Endodermal cell (in vitro differentiated cells): ENCODE measurements at regions not wholly inside any gene's neighbourhood (a gene's known extent, or its start where the extent isn't known, plus 50 kb on each side); places are given as distances from the start of the nearest gene placed in this dataset.
A peak's percentile ranks its signal among the peaks of the same experiment; 100 is the strongest.

Experiments used
- DNase-seq: peaks from one replicate; pipeline ENCODE4 v3.0.0-alpha.2; 2017
- H3K27ac ChIP-seq: 2 replicates; pipeline ENCODE4 v1.5.1; 2013; ENCODE audit warnings: mild to moderate bottlenecking, low read depth, low read length, moderate library complexity
- H3K27me3 ChIP-seq: 2 replicates; pipeline ENCODE4 v1.6.1; 2013; ENCODE audit warnings: mild to moderate bottlenecking, low read length, moderate library complexity; ENCODE audit not compliant: insufficient read depth, control insufficient read depth, poor library complexity, severe bottlenecking
- H3K36me3 ChIP-seq: 2 replicates; pipeline ENCODE4 v1.7.0; 2013; ENCODE audit warnings: mild to moderate bottlenecking, low read length, moderate library complexity; ENCODE audit not compliant: control insufficient read depth, insufficient read depth
- H3K4me1 ChIP-seq: one replicate; pipeline ENCODE4 v1.7.0; 2013; ENCODE audit warnings: low read length; ENCODE audit not compliant: control insufficient read depth, insufficient read depth
- H3K4me3 ChIP-seq: 2 replicates; pipeline ENCODE4 v1.5.1; 2013; ENCODE audit warnings: mild to moderate bottlenecking, low read length, moderate library complexity
- H3K9ac ChIP-seq: 2 replicates; pipeline ENCODE4 v1.6.1; 2013; ENCODE audit warnings: mild to moderate bottlenecking, low read length, moderate library complexity; ENCODE audit not compliant: poor library complexity, severe bottlenecking; ENCODE audit errors: extremely low read depth
- H3K9me3 ChIP-seq: 2 replicates; pipeline ENCODE4 v1.6.1; 2013; ENCODE audit warnings: mild to moderate bottlenecking, low read length, moderate library complexity; ENCODE audit not compliant: control insufficient read depth
- H3K27ac Mint-ChIP-seq: 2 replicates; pipeline ENCODE4 v1.8.0; 2020; ENCODE audit warnings: mixed read lengths
- H3K27me3 Mint-ChIP-seq: 2 replicates; pipeline ENCODE4 v1.8.0; 2021; ENCODE audit warnings: mild to moderate bottlenecking, mixed read lengths; ENCODE audit not compliant: insufficient read depth
- H3K36me3 Mint-ChIP-seq: 2 replicates; pipeline ENCODE4 v1.8.0; 2020; ENCODE audit warnings: low read depth, mixed read lengths
- H3K4me1 Mint-ChIP-seq: 2 replicates; pipeline ENCODE4 v1.8.0; 2020; ENCODE audit warnings: mixed read lengths
- H3K4me3 Mint-ChIP-seq: 2 replicates; pipeline ENCODE4 v1.8.0; 2020; ENCODE audit warnings: mild to moderate bottlenecking, moderate library complexity, mixed read lengths
- H3K9me3 Mint-ChIP-seq: 2 replicates; pipeline ENCODE4 v1.8.0; 2020; ENCODE audit warnings: mild to moderate bottlenecking, mixed read lengths
- WGBS, 2 experiments: methylation state at CpG; one replicate each; pipeline versions ENCODE4 v1.1.5 to v1.1.7; 2013; ENCODE audit warnings: missing lambda C conversion rate in 2 of 2, mixed read lengths in 1 of 2; ENCODE audit not compliant: insufficient coverage in 1 of 2, insufficient read length in 1 of 2; 5-methylcytosine and 5-hydroxymethylcytosine counted together
- TF ChIP-seq, protein P1 (sequence below): fragments of 200-600 bp; sonication (generic); conservative IDR thresholded peaks from 2 replicates; pipeline ENCODE4 v1.5.0; 2021; ENCODE audit warnings: antibody characterized with exemption, mild to moderate bottlenecking

DNA sequence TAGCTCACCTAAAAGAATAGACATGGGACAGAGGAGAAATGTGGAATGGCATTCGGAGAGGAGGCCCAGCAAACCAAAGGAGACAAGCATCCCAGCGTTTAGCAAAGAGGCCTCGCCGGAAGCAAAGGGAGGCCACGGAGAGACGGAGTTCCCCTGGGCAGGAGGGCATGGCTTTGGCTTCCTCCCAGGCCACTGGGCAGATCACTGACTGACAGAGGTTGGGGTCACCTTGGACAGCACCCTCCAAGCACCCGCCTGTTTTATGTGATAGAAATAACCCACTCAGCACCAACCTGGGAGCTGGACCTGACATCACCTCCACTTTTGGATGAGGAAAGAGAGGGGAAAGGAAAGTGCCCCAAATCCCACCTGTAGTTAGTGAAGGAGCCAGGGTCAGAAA, 434.1 kb downstream of the BRD1 start:
- WGBS, 2 experiments: 87 to 92% methylated on average over 4 to 7 of the region's 7 CpGs
- Histone ChIP-seq H3K4me1 (no peaks in the 10 kb centered on the region), H3K27ac (no peak overlapping the region), H3K36me3 (no peaks in the 10 kb centered on the region), H3K9ac (no peak overlapping the region), H3K9me3 (no peaks in the 10 kb centered on the region), H3K27me3 (no peaks in the 10 kb centered on the region), H3K4me3 (no peak overlapping the region)
- no peak overlapping the region for H3K4me3 Mint-ChIP-seq
- DNase-seq: peak; percentile 33
- H3K36me3 Mint-ChIP-seq: no peaks in the 10 kb centered on the region
- no peaks in the 10 kb centered on the region for H3K27me3 Mint-ChIP-seq
- no peak overlapping the region for H3K27ac Mint-ChIP-seq
- peaks cover 2% of the 10 kb centered on the region for H3K9me3 Mint-ChIP-seq
- TF ChIP-seq, protein P1, sequence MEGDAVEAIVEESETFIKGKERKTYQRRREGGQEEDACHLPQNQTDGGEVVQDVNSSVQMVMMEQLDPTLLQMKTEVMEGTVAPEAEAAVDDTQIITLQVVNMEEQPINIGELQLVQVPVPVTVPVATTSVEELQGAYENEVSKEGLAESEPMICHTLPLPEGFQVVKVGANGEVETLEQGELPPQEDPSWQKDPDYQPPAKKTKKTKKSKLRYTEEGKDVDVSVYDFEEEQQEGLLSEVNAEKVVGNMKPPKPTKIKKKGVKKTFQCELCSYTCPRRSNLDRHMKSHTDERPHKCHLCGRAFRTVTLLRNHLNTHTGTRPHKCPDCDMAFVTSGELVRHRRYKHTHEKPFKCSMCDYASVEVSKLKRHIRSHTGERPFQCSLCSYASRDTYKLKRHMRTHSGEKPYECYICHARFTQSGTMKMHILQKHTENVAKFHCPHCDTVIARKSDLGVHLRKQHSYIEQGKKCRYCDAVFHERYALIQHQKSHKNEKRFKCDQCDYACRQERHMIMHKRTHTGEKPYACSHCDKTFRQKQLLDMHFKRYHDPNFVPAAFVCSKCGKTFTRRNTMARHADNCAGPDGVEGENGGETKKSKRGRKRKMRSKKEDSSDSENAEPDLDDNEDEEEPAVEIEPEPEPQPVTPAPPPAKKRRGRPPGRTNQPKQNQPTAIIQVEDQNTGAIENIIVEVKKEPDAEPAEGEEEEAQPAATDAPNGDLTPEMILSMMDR: no peak
- no peaks in the 10 kb centered on the region for H3K4me1 Mint-ChIP-seq

DNA sequence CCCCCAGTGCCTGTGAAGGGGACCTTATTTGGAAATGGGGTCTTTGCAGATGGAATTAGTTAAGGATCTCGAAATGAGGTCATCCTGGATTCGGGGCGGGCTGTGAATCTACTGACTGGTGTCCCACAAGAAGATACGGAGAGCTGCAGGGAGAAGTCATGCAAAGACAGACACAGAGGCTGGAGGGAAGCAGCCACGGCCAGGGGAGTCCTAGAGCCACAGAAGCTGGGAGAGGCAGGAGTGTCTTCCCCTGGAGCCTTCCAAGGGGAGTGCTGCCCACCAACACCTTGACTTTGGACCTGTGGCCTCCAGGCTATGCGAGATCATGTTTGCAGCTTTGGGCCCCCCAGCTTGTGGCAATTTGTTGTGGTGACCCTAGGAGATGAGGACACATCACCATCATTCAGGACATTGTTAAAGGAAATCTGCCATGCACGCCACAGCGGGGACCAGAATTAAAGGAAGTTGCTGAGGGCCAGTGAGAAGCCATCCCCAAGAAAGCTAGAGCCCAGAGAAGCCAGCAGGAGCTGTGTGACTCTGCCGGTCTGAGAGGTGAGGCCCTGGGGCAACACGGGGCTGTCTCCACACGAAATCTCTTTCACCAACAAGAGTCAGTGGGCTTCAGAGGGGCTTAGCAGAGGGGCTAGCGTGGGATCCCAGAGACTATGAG, 434.7 kb downstream of the BRD1 start:
- H3K9me3 Mint-ChIP-seq: peaks cover 2% of the 10 kb centered on the region
- Histone ChIP-seq H3K27ac (no peak overlapping the region), H3K9me3 (no peaks in the 10 kb centered on the region), H3K4me3 (no peak overlapping the region), H3K9ac (no peak overlapping the region), H3K36me3 (no peaks in the 10 kb centered on the region), H3K27me3 (no peaks in the 10 kb centered on the region), H3K4me1 (no peaks in the 10 kb centered on the region)
- 83 to 95% methylated on average over 6 to 11 of the region's 12 CpGs for WGBS, 2 experiments
- no peak overlapping the region for H3K27ac Mint-ChIP-seq
- DNase-seq: peak; percentile 21
- H3K4me1 Mint-ChIP-seq: no peaks in the 10 kb centered on the region
- H3K4me3 Mint-ChIP-seq: no peak overlapping the region
- no peaks in the 10 kb centered on the region for H3K27me3 Mint-ChIP-seq
- TF ChIP-seq, protein P1: no peak
- no peaks in the 10 kb centered on the region for H3K36me3 Mint-ChIP-seq

DNA sequence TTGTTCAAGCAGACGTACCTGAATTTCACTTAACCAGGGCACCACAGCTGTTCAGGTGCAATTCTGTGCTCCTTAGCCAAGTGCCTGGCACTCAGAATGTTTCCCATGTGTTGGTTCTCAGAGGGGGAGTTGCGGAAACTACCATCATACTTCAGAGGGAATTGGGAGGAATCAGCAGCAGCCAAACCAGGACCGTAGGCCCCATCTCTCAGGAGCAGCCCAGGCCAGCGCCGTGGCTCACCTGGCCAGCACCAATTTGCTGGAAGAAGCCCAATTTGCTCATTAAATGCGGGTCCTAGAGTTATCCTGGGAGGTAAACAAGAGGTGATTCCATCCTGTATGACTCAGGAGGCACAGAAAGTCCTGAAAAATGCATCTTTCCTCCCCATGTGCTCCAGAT, 435.4 kb downstream of the BRD1 start:
- peak; percentile 20 for DNase-seq
- Histone ChIP-seq H3K4me3 (no peak overlapping the region), H3K27ac (no peak overlapping the region), H3K9ac (no peak overlapping the region), H3K36me3 (no peaks in the 10 kb centered on the region), H3K27me3 (no peaks in the 10 kb centered on the region), H3K9me3 (no peaks in the 10 kb centered on the region), H3K4me1 (no peaks in the 10 kb centered on the region)
- Mint-ChIP-seq H3K9me3 (peaks cover 2% of the 10 kb centered on the region), H3K4me3 (no peak overlapping the region), H3K36me3 (no peaks in the 10 kb centered on the region), H3K4me1 (no peaks in the 10 kb centered on the region), H3K27ac (no peak overlapping the region), H3K27me3 (no peaks in the 10 kb centered on the region)
- TF ChIP-seq, protein P1: no peak
- WGBS, 2 experiments: 85 to 93% methylated on average over 5 to 6 of the region's 6 CpGs
